Neural cell (in vitro differentiated cells): ENCODE measurements at regions not wholly inside any gene's neighbourhood (a gene's known extent, or its start where the extent isn't known, plus 50 kb on each side); places are given as distances from the start of the nearest gene placed in this dataset.
"Not testable (repeated sequence)": the region's sequence is repeated elsewhere in the genome, so short reads cannot be mapped to it uniquely, and the experiment has no call there.

ENCODE experiments used
- H2AFZ ChIP-seq: fragments of 200-600, 300-800 bp; sonication (generic), shearing (Covaris generic); 2 replicates; pipeline ENCODE4 v1.6.0; 2014; ENCODE audit warnings: low read depth, mild to moderate bottlenecking, antibody characterized with exemption, low read length, moderate library complexity
- H3F3A ChIP-seq: fragments of 200-600 bp; shearing (Covaris generic); 2 replicates; pipeline ENCODE4 v1.6.1; 2016; ENCODE audit warnings: mild to moderate bottlenecking, moderate library complexity, mixed read lengths, antibody characterized with exemption, low read length; ENCODE audit not compliant: insufficient read depth, poor library complexity, severe bottlenecking
- H3K27ac ChIP-seq: fragments of 200-600, 300-800 bp; sonication (generic), shearing (Covaris generic); 2 replicates; pipeline ENCODE4 v1.5.1; 2014; ENCODE audit warnings: mild to moderate bottlenecking, low read length, moderate library complexity
- H3K27me3 ChIP-seq: fragments of 300-800, 200-600 bp; sonication (generic), shearing (Covaris generic); 2 replicates; pipeline ENCODE4 v1.6.0; 2014; ENCODE audit warnings: mild to moderate bottlenecking, low read depth, low read length, moderate library complexity; ENCODE audit not compliant: insufficient read depth
- H3K36me3 ChIP-seq: fragments of 300-800, 200-600 bp; sonication (generic), shearing (Covaris generic); 2 replicates; pipeline ENCODE4 v1.5.1; 2014; ENCODE audit warnings: mild to moderate bottlenecking, antibody characterized with exemption, low read length, moderate library complexity; ENCODE audit not compliant: insufficient read depth
- H3K4me2 ChIP-seq: fragments of 300-800, 200-600 bp; sonication (generic), shearing (Covaris generic); 2 replicates; pipeline ENCODE4 v1.6.0; 2014; ENCODE audit warnings: mild to moderate bottlenecking, low read length
- H3K4me3 ChIP-seq: fragments of 300-800, 200-600 bp; sonication (generic), shearing (Covaris generic); 2 replicates; pipeline ENCODE4 v1.5.1; 2014; ENCODE audit warnings: mild to moderate bottlenecking, low read length, moderate library complexity
- H3K79me2 ChIP-seq: fragments of 200-600 bp; shearing (Covaris generic); replicated peaks from 2 replicates; pipeline ENCODE4 v1.6.0; 2014; ENCODE audit warnings: mild to moderate bottlenecking, low read length, moderate library complexity; ENCODE audit not compliant: insufficient read depth
- H3K9ac ChIP-seq: fragments of 300-800, 200-600 bp; sonication (generic), shearing (Covaris generic); 2 replicates; pipeline ENCODE4 v1.6.1; 2016; ENCODE audit warnings: mild to moderate bottlenecking, low read length, mixed read lengths
- H3K9me2 ChIP-seq: fragments of 200-600 bp; shearing (Covaris generic); 2 replicates; pipeline ENCODE4 v1.6.1; 2016; ENCODE audit warnings: mild to moderate bottlenecking, low read length, mixed read lengths; ENCODE audit not compliant: insufficient read depth
- H3K9me3 ChIP-seq: fragments of 200-600, 300-800 bp; sonication (generic), shearing (Covaris generic); 2 replicates; pipeline ENCODE4 v1.6.1; 2016; ENCODE audit warnings: mild to moderate bottlenecking, mixed run types, low read length, moderate library complexity, mixed read lengths
- H4K20me1 ChIP-seq: fragments of 200-600 bp; shearing (Covaris generic); 2 replicates; pipeline ENCODE4 v1.6.1; 2016; ENCODE audit warnings: mild to moderate bottlenecking, mixed run types; ENCODE audit not compliant: insufficient read depth
- EP300 ChIP-seq: fragments of 450-650 bp; conservative IDR thresholded peaks from 2 replicates; pipeline ENCODE4 v1.6.1; 2014; ENCODE audit warnings: antibody characterized with exemption, mild to moderate bottlenecking, moderate library complexity; ENCODE audit not compliant: poor library complexity, severe bottlenecking
- EZH2 ChIP-seq: fragments of 200-600, 300-800 bp; shearing (Covaris generic), sonication (generic); IDR thresholded peaks from 2 replicates; pipeline ENCODE4 v1.6.1; 2014; ENCODE audit warnings: antibody characterized with exemption, low read length, borderline replicate concordance, mild to moderate bottlenecking; ENCODE audit not compliant: insufficient read depth, poor library complexity, severe bottlenecking
- MXI1 ChIP-seq: fragments of 450-650 bp; conservative IDR thresholded peaks from 2 replicates; pipeline ENCODE4 v1.6.1; 2014; ENCODE audit warnings: antibody characterized with exemption, mild to moderate bottlenecking; ENCODE audit not compliant: poor library complexity, severe bottlenecking
- POLR2AphosphoS5 ChIP-seq: IDR thresholded peaks from 2 replicates; pipeline ENCODE4 v1.6.1; 2012
- RAD21 ChIP-seq: fragments of 450-650 bp; conservative IDR thresholded peaks from 2 replicates; pipeline ENCODE4 v1.6.1; 2014; ENCODE audit warnings: antibody characterized with exemption, mild to moderate bottlenecking, moderate library complexity
- SMC3 ChIP-seq: fragments of 450-650 bp; conservative IDR thresholded peaks from 2 replicates; pipeline ENCODE4 v1.6.1; 2014; ENCODE audit warnings: antibody characterized with exemption, mild to moderate bottlenecking, moderate library complexity; ENCODE audit not compliant: poor library complexity
- TAF1 ChIP-seq: IDR thresholded peaks from 2 replicates; pipeline ENCODE4 v1.6.1; 2012; ENCODE audit warnings: low read depth
- TF ChIP-seq, protein P1 (sequence below): IDR thresholded peaks from 2 replicates; pipeline ENCODE4 v1.6.1; 2012; ENCODE audit warnings: borderline replicate concordance
- TF ChIP-seq, protein P2 (sequence below): fragments of 450-650 bp; IDR thresholded peaks from 2 replicates; pipeline ENCODE4 v1.5.1; 2014; ENCODE audit warnings: antibody characterized with exemption, mild to moderate bottlenecking, moderate library complexity; ENCODE audit not compliant: poor library complexity, severe bottlenecking

DNA sequence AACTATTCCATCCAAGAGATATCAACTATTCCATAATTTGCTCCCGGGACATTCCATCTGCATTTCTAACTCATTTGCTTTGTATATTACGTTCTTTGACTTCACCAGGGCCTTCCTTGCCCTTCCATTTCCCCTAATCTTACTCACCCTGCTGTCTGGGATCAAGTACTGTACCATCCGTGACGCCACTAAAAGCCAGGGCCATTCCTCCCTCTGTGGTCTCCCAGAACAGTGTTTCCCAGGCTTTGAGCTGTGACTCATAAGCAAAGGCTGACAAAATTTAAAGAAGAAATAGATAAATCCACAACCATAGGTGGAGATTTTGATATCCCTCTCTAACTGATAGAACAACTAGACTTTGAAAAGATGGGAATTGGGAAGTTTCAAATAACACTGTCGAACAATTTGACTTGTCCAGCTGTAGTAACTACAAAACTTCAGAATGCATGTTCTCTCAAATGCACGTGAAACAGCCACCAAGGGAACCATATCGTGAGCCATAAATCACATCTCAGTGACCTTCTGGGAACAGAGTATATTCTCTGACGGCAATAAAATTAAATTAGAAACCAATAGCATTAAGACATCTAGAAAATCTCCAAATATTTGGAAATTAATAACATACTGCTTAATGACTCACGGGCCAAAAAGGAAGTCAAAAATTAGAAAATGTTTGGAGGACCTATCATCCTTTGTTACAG lies 501.0 kb downstream of the SETD4 start:
- H3F3A ChIP-seq = no peaks in the 10 kb centered on the region
- H3K9me2 ChIP-seq = no peaks in the 10 kb centered on the region
- H2AFZ ChIP-seq = no peak overlapping the region
- H3K9me3 ChIP-seq = no peaks in the 10 kb centered on the region
- TF ChIP-seq MXI1 (no peak), TAF1 (no peak), SMC3 (no peak), EZH2 (no peak), POLR2AphosphoS5 (no peak), RAD21 (no peak), EP300 (no peak)
- TF ChIP-seq, protein P1, sequence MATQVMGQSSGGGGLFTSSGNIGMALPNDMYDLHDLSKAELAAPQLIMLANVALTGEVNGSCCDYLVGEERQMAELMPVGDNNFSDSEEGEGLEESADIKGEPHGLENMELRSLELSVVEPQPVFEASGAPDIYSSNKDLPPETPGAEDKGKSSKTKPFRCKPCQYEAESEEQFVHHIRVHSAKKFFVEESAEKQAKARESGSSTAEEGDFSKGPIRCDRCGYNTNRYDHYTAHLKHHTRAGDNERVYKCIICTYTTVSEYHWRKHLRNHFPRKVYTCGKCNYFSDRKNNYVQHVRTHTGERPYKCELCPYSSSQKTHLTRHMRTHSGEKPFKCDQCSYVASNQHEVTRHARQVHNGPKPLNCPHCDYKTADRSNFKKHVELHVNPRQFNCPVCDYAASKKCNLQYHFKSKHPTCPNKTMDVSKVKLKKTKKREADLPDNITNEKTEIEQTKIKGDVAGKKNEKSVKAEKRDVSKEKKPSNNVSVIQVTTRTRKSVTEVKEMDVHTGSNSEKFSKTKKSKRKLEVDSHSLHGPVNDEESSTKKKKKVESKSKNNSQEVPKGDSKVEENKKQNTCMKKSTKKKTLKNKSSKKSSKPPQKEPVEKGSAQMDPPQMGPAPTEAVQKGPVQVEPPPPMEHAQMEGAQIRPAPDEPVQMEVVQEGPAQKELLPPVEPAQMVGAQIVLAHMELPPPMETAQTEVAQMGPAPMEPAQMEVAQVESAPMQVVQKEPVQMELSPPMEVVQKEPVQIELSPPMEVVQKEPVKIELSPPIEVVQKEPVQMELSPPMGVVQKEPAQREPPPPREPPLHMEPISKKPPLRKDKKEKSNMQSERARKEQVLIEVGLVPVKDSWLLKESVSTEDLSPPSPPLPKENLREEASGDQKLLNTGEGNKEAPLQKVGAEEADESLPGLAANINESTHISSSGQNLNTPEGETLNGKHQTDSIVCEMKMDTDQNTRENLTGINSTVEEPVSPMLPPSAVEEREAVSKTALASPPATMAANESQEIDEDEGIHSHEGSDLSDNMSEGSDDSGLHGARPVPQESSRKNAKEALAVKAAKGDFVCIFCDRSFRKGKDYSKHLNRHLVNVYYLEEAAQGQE = no peak
- TF ChIP-seq, protein P2, sequence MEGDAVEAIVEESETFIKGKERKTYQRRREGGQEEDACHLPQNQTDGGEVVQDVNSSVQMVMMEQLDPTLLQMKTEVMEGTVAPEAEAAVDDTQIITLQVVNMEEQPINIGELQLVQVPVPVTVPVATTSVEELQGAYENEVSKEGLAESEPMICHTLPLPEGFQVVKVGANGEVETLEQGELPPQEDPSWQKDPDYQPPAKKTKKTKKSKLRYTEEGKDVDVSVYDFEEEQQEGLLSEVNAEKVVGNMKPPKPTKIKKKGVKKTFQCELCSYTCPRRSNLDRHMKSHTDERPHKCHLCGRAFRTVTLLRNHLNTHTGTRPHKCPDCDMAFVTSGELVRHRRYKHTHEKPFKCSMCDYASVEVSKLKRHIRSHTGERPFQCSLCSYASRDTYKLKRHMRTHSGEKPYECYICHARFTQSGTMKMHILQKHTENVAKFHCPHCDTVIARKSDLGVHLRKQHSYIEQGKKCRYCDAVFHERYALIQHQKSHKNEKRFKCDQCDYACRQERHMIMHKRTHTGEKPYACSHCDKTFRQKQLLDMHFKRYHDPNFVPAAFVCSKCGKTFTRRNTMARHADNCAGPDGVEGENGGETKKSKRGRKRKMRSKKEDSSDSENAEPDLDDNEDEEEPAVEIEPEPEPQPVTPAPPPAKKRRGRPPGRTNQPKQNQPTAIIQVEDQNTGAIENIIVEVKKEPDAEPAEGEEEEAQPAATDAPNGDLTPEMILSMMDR = no peak
- H3K79me2 ChIP-seq = no peaks in the 10 kb centered on the region
- H3K4me3 ChIP-seq = no peak overlapping the region
- H3K36me3 ChIP-seq = no peaks in the 10 kb centered on the region
- no peak overlapping the region for H3K27ac ChIP-seq
- no peaks in the 10 kb centered on the region for H4K20me1 ChIP-seq
- no peak overlapping the region for H3K4me2 ChIP-seq
- no peaks in the 10 kb centered on the region for H3K27me3 ChIP-seq
- no peak overlapping the region for H3K9ac ChIP-seq

DNA sequence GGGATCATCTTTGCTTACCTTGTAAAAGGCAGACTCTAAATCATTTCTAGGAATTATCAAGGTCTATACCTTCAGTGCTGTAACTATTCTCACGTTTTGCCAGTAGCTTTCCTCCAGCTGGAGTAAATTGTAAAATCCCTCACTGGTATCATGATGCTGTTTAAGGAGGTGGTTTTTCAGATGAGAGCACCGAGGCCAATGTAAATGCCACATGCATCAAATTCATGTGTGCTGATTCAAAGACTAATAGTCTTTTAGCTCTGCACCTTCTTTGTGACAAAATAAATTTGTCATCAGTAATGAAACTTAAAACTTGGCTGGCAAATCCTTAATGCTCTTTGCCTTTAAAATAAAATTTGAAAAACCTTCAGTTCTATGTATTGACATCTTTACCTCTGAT lies 503.8 kb downstream of the SETD4 start:
- Histone ChIP-seq H3K27me3 (no peaks in the 10 kb centered on the region), H3K9me2 (no peaks in the 10 kb centered on the region), H3K9ac (no peak overlapping the region), H3K9me3 (no peaks in the 10 kb centered on the region), H4K20me1 (no peaks in the 10 kb centered on the region), H3K79me2 (no peaks in the 10 kb centered on the region), H3K4me2 (no peak overlapping the region), H3K4me3 (no peak overlapping the region), H3K27ac (no peak overlapping the region), H2AFZ (no peak overlapping the region), H3K36me3 (no peaks in the 10 kb centered on the region), H3F3A (no peaks in the 10 kb centered on the region)
- TF ChIP-seq EP300 (no peak), POLR2AphosphoS5 (no peak), TAF1 (no peak), EZH2 (no peak)
- TF ChIP-seq, protein P1 = no peak
- TF ChIP-seq, protein P2 = no peak

DNA sequence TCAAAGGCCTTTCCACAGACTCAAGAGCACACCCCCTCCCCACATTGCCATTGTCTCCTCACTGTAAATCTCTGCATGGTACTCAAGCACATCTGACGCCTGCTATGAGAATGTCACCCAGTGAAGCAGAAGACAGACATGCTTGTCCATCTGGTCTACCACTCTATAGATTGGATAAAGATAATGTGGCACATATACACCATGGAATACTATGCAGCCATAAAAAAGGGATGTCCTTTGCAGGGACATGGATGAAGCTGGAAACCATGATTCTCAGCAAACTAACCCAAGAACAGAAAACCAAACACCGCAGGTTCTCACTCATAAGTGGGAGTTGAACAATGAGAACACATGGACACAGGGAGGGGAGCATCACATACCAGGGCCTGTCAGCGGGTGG lies 503.4 kb upstream of the RUNX1 start:
- H3K36me3 ChIP-seq, H3F3A ChIP-seq, H3K4me2 ChIP-seq, H3K79me2 ChIP-seq, H2AFZ ChIP-seq, H3K27me3 ChIP-seq, H3K9me3 ChIP-seq, H3K4me3 ChIP-seq, H3K9ac ChIP-seq, H3K27ac ChIP-seq, H4K20me1 ChIP-seq, H3K9me2 ChIP-seq: not testable (repeated sequence)
